GM12878 (cell line): ENCODE measurements at regions not wholly inside any gene's neighbourhood (a gene's known extent, or its start where the extent isn't known, plus 50 kb on each side); places are given as distances from the start of the nearest gene placed in this dataset.

Experiments
- ATAC-seq: fragments of 200-7000 bp; cut with Tn5 transposase; 3 replicates; pipeline ENCODE4 v1.9.1; 2020; ENCODE audit warnings: mild to moderate bottlenecking, moderate library complexity
- BruUV-seq: library from RNA; stranded (reverse); fragments of 400-500 nt; replicated peaks from 2 replicates; lab custom pipeline; 2021; lab: Mats Ljungman, UMichigan
- CTCF ChIA-PET: fragments of 300-600 bp; sonication (Branson Sonifier 250); formaldehyde crosslinking; extraction: SDS; loops from one replicate; lab custom pipeline; 2021; ENCODE audit warnings: inconsistent platforms; lab: Yijun Ruan, JAX
- POLR2A ChIA-PET: fragments of 350-600 bp; formaldehyde crosslinking; extraction: SDS; loops from one replicate; lab custom pipeline; 2021; ENCODE audit warnings: inconsistent platforms; lab: Charles Lee
- RAD21 ChIA-PET: fragments of 300-600 bp; sonication (Branson Sonifier 250); formaldehyde crosslinking; loops from one replicate; lab custom pipeline; 2023; ENCODE audit warnings: antibody characterized with exemption; ENCODE audit not compliant: unreplicated experiment; lab: Charles Lee
- SMC1A ChIA-PET: fragments of 300-600 bp; sonication (Branson Sonifier 250); formaldehyde crosslinking; loops from one replicate; lab custom pipeline; 2023; ENCODE audit not compliant: unreplicated experiment, uncharacterized antibody; lab: Charles Lee
- DNase-seq: peaks from one replicate; pipeline ENCODE4 v3.0.0-alpha.2; 2011; ENCODE audit warnings: low read depth, low spot score
- FAIRE-seq: peaks from 3 replicates; lab custom pipeline; 2011; peaks lifted over from hg19 to GRCh38; lab: Jason Lieb, UNC
- H2AFZ ChIP-seq: 2 replicates; pipeline ENCODE4 v1.6.0; 2011; ENCODE audit warnings: low read depth, low read length, control low read depth; ENCODE audit not compliant: control insufficient read depth
- H3K27ac ChIP-seq: 2 replicates; pipeline ENCODE4 v1.5.1; 2011; ENCODE audit warnings: control low read depth; ENCODE audit not compliant: control insufficient read depth, insufficient read depth
- H3K27me3 ChIP-seq, 2 experiments: replicated peaks in 1 of 2; 2 replicates each; pipeline versions ENCODE4 v1.6.0 to v1.6.1; 2011; ENCODE audit warnings: low read length in 1 of 2; ENCODE audit not compliant: control insufficient read depth in 2 of 2, insufficient read depth in 2 of 2
- H3K36me3 ChIP-seq, 2 experiments: 2 replicates each; pipeline ENCODE4 v1.5.1; 2011; ENCODE audit warnings: low read length in 1 of 2; ENCODE audit not compliant: control insufficient read depth in 2 of 2, insufficient read depth in 2 of 2
- H3K4me1 ChIP-seq: 2 replicates; pipeline ENCODE4 v1.6.1; 2011; ENCODE audit warnings: mild to moderate bottlenecking, low read length, moderate library complexity, mixed read lengths; ENCODE audit not compliant: control insufficient read depth, insufficient read depth
- H3K4me2 ChIP-seq: 2 replicates; pipeline ENCODE4 v1.6.0; 2011; ENCODE audit warnings: control low read depth; ENCODE audit not compliant: control insufficient read depth, insufficient read depth
- H3K4me3 ChIP-seq: fragments of 200-600 bp; sonication (generic); 2 replicates; pipeline ENCODE4 v1.5.1; 2016
- H3K79me2 ChIP-seq: 2 replicates; pipeline ENCODE4 v1.6.0; 2011; ENCODE audit warnings: low read length; ENCODE audit not compliant: control insufficient read depth, insufficient read depth
- H3K9ac ChIP-seq: 2 replicates; pipeline ENCODE4 v1.8.0; 2011; ENCODE audit warnings: low read length, control low read depth, mixed read lengths; ENCODE audit not compliant: control insufficient read depth, insufficient read depth
- H3K9me3 ChIP-seq: replicated peaks from 3 replicates; pipeline ENCODE4 v1.5.1; 2011; ENCODE audit warnings: mild to moderate bottlenecking, low read length; ENCODE audit not compliant: control insufficient read depth, insufficient read depth
- H4K20me1 ChIP-seq: 2 replicates; pipeline ENCODE4 v1.6.0; 2011; ENCODE audit not compliant: control insufficient read depth, insufficient read depth
- E2F8 ChIP-seq: fragments of 450-650 bp; IDR thresholded peaks from 2 replicates; pipeline ENCODE4 v1.6.1; 2018; ENCODE audit warnings: mild to moderate bottlenecking, low read depth, moderate library complexity; ENCODE audit not compliant: partially characterized antibody
- HDAC2 ChIP-seq: fragments of 200-600 bp; sonication (generic); IDR thresholded peaks from 2 replicates; pipeline ENCODE4 v1.6.1; 2017
- HDGF ChIP-seq: fragments of 450-650 bp; IDR thresholded peaks from 2 replicates; pipeline ENCODE4 v1.6.1; 2016; ENCODE audit warnings: antibody characterized with exemption
- IKZF2 ChIP-seq, 2 experiments: fragments of 450-650 bp; IDR thresholded peaks; 2 replicates each; pipeline ENCODE4 v1.6.1; 2017; ENCODE audit warnings: mild to moderate bottlenecking in 2 of 2, moderate library complexity in 2 of 2
- MYB ChIP-seq: fragments of 150-350 bp; IDR thresholded peaks from 2 replicates; pipeline ENCODE4 v1.6.1; 2014; ENCODE audit warnings: mild to moderate bottlenecking, low read depth, low read length, borderline replicate concordance
- NFXL1 ChIP-seq: fragments of 450-650 bp; IDR thresholded peaks from 2 replicates; pipeline ENCODE4 v1.6.1; 2017; ENCODE audit warnings: antibody characterized with exemption, mild to moderate bottlenecking, borderline replicate concordance
- NR2F1 ChIP-seq: fragments of 450-650 bp; conservative IDR thresholded peaks from 2 replicates; pipeline ENCODE4 v1.6.1; 2017; ENCODE audit warnings: mild to moderate bottlenecking
- RCOR1 ChIP-seq: conservative IDR thresholded peaks from 2 replicates; pipeline ENCODE4 v1.6.1; 2012; ENCODE audit warnings: low read depth, low read length, improper control_type of control experiment
- SMC3 ChIP-seq: IDR thresholded peaks from 2 replicates; pipeline ENCODE4 v1.6.1; 2011; ENCODE audit warnings: low read length, improper control_type of control experiment, borderline replicate concordance
- SREBF1 ChIP-seq: IDR thresholded peaks from 2 replicates; pipeline ENCODE4 v1.6.1; 2012; ENCODE audit warnings: mild to moderate bottlenecking, low read length
- SREBF2 ChIP-seq: IDR thresholded peaks from 2 replicates; pipeline ENCODE4 v1.6.1; 2012; ENCODE audit warnings: mild to moderate bottlenecking, low read length
- STAT3 ChIP-seq: IDR thresholded peaks from 2 replicates; pipeline ENCODE4 v1.6.1; 2011; ENCODE audit warnings: low read depth, low read length, improper control_type of control experiment
- SUZ12 ChIP-seq: fragments of 200-600 bp; sonication (generic); IDR thresholded peaks from one replicate; pipeline ENCODE4 v1.6.1; 2018; ENCODE audit warnings: antibody characterized with exemption, mild to moderate bottlenecking; ENCODE audit not compliant: unreplicated experiment
- WGBS: methylation state at CpG from one replicate; pipeline ENCODE4 v1.1.6; 2016; ENCODE audit warnings: low lambda C conversion rate; ENCODE audit not compliant: insufficient replicate concordance, insufficient coverage; ENCODE audit errors: missing lambda C conversion rate; 5-methylcytosine and 5-hydroxymethylcytosine counted together
- in situ Hi-C: fragments of 300-500 bp; cut with MboI; formaldehyde crosslinking; loops from 9 replicates; pipeline ENCODE4 v1.14.3; 2018; ENCODE audit warnings: mixed read lengths
- intact Hi-C: fragments of 100-400 bp; cut with micrococcal nuclease; formaldehyde crosslinking; loops from one replicate; pipeline ENCODE4 v1.14.2; 2022; ENCODE audit not compliant: unreplicated experiment
- TF ChIP-seq, protein P1 (sequence below): IDR thresholded peaks from 2 replicates; pipeline ENCODE4 v1.6.1; 2012; ENCODE audit warnings: low read length, inconsistent platforms

DNA sequence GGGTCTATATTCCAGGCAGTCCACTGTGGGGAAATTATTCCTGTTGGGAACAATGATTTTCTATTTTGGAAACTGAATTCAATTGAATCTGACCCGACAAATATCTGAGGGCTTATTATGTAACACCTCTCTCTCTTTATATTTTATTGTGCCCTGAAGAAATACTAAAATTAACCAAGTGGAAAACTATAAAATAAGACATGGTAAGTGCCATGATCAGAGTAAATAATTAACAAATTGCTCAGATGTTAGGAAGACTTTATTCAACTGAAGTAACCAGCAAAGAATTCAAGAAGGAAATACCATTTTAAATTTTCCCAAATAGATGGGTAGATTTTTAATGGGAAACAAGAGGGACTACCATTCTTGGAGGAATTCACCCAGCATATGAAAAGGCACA, 632.9 kb downstream of the MAFB start:
- no peak for ATAC-seq
- SMC1A ChIA-PET, result no interaction called here

More for the DNA sequence above, 632.9 kb downstream of the MAFB start:
- in situ Hi-C loops, result no loop called here
- no peak overlapping the region for H3K9ac ChIP-seq
- H2AFZ ChIP-seq, result no peak overlapping the region
- no TSS peak for BruUV-seq
- H3K4me2 ChIP-seq, result no peak overlapping the region
- no peaks in the 10 kb centered on the region for H3K36me3 ChIP-seq
- WGBS, result 0% methylated on average over 1 of the region's 1 CpG
- TF ChIP-seq SREBF1, result no peak
- TF ChIP-seq SMC3, result no peak
- TF ChIP-seq SREBF2, result no peak
- TF ChIP-seq RCOR1, result no peak
- no peak for TF ChIP-seq NR2F1
- TF ChIP-seq HDGF, result no peak
- TF ChIP-seq, protein P1, sequence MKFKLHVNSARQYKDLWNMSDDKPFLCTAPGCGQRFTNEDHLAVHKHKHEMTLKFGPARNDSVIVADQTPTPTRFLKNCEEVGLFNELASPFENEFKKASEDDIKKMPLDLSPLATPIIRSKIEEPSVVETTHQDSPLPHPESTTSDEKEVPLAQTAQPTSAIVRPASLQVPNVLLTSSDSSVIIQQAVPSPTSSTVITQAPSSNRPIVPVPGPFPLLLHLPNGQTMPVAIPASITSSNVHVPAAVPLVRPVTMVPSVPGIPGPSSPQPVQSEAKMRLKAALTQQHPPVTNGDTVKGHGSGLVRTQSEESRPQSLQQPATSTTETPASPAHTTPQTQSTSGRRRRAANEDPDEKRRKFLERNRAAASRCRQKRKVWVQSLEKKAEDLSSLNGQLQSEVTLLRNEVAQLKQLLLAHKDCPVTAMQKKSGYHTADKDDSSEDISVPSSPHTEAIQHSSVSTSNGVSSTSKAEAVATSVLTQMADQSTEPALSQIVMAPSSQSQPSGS, result no peak
- TF ChIP-seq SUZ12, result no peak
- no peak for TF ChIP-seq MYB
- no peak for TF ChIP-seq NFXL1
- no peak for TF ChIP-seq E2F8
- TF ChIP-seq IKZF2 (IDR thresholded peaks at IDR 0.05), result no peak
- TF ChIP-seq HDAC2, result no peak
- TF ChIP-seq STAT3, result no peak
- no peaks in the 10 kb centered on the region for H3K79me2 ChIP-seq
- intact Hi-C loops, result no loop called here
- ChIA-PET RAD21 (no interaction called here), CTCF (no interaction called here), POLR2A (no interaction called here)
- no peaks in the 10 kb centered on the region for H3K9me3 ChIP-seq
- no peaks in the 10 kb centered on the region for H3K27me3 ChIP-seq
- H4K20me1 ChIP-seq, result no peaks in the 10 kb centered on the region
- no peak overlapping the region for H3K4me3 ChIP-seq
- H3K27ac ChIP-seq, result no peak overlapping the region
- no peak for DNase-seq
- H3K4me1 ChIP-seq, result no peaks in the 10 kb centered on the region
- no peak for FAIRE-seq
